RWPE1 (cell line): ENCODE measurements at regions not wholly inside any gene's neighbourhood (a gene's known extent, or its start where the extent isn't known, plus 50 kb on each side); places are given as distances from the start of the nearest gene placed in this dataset.

Source experiments
- CTCF ChIA-PET: fragments of 350-600 bp; sonication (Branson Sonifier 250); formaldehyde crosslinking; extraction: SDS; loops from one replicate; lab custom pipeline; 2021; lab: Yijun Ruan, JAX
- POLR2A ChIA-PET: fragments of 400-600 bp; formaldehyde crosslinking; extraction: SDS; loops from one replicate; lab custom pipeline; 2020; ENCODE audit warnings: antibody characterized with exemption; ENCODE audit not compliant: low non-redundant PET; lab: Yijun Ruan, JAX
- DNase-seq: peaks from one replicate; pipeline ENCODE4 v3.0.0; 2012; ENCODE audit warnings: low spot score
- H3K27ac ChIP-seq: fragments of 450-650 bp; 2 replicates; pipeline ENCODE4 v1.5.1; 2017
- TF ChIP-seq, protein P1 (sequence below): fragments of 450-650 bp; conservative IDR thresholded peaks from 2 replicates; pipeline ENCODE4 v1.5.1; 2017; ENCODE audit warnings: low read depth, mild to moderate bottlenecking

DNA sequence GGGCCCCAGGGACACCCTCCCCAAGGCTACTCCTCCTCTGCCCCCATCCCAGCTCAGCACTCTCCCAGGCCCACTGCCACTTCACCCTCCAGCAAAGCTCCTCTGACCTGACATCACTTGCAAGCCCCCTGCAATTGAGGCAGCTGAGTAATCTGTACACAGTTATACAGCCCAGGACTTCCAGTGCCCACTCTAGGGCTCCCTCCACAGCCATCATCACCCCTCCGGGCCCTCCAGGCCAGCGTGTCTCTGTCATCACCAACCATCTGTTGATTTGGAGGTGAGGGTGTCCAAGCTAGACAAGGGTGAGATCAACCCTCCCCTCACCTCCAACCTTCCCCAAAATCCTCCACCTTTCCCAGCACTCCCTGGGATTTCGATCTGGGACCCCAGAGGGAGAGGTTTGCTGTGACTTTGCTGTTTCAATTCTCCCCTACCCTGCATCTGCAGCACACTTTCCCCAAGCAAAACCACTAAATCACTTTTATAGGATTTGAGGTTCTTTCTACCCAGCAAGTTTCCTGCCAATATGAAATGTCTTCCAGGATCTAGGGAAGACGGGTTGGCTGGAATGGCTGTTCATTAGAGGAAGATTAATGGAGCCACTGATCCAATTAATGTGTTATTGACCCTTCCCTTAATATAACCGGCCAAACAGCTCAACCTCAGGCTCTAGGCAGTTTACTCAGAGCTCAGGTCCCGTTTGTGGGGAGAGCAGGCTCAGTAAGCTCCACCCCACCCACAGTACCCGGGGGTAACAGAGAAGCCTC lies 92.9 kb downstream of the CHST1 start:
- CTCF ChIA-PET: no interaction called here

DNA sequence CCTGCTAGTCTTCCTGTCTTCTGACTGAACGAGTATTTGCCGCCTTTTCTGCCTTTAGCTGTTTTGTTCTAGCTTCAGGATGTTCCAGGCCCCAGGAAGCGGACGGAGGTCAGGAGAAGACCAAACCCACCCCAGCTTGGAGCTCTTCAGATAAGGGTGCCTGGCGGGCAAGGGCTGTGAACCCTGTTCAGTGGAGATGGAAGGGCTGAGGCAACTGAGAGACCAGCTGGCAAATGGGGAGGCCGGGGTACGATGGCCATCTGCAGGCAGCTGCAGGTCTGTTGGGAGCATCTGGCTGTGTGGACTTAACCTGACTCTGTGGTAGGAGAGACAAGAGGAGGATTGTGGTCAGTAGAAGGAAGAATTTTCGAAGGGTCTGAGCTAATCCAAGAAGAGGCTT lies 95.6 kb downstream of the CHST1 start:
- H3K27ac ChIP-seq: no peak overlapping the region
- DNase-seq: no peak
- POLR2A ChIA-PET: no interaction called here
- TF ChIP-seq, protein P1, sequence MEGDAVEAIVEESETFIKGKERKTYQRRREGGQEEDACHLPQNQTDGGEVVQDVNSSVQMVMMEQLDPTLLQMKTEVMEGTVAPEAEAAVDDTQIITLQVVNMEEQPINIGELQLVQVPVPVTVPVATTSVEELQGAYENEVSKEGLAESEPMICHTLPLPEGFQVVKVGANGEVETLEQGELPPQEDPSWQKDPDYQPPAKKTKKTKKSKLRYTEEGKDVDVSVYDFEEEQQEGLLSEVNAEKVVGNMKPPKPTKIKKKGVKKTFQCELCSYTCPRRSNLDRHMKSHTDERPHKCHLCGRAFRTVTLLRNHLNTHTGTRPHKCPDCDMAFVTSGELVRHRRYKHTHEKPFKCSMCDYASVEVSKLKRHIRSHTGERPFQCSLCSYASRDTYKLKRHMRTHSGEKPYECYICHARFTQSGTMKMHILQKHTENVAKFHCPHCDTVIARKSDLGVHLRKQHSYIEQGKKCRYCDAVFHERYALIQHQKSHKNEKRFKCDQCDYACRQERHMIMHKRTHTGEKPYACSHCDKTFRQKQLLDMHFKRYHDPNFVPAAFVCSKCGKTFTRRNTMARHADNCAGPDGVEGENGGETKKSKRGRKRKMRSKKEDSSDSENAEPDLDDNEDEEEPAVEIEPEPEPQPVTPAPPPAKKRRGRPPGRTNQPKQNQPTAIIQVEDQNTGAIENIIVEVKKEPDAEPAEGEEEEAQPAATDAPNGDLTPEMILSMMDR: no peak
- CTCF ChIA-PET: no interaction called here

More for the DNA sequence above, 92.9 kb downstream of the CHST1 start:
- no peak overlapping the region for H3K27ac ChIP-seq
- POLR2A ChIA-PET: no interaction called here
- DNase-seq: no peak
- TF ChIP-seq, protein P1: no peak

DNA sequence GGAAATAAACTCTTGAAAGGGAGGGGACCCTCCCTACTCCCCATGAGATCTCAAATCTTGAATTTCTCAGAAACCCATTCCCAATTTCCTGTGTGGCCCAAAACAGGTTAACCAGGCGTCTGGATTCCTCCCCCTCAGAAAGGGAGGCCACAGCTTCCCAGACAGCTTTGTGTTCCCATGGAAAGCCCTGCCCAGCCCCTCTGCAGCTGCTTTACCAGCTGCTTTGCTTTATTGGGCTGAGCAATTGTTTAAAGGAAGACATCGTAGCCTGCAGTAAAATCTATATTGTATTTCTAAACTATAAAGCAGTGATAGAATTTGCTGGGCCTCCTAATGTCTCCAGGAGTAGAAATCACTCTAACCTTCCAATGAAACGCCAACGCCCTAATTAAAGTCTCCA lies 97.4 kb downstream of the CHST1 start:
- CTCF ChIA-PET: no interaction called here

DNA sequence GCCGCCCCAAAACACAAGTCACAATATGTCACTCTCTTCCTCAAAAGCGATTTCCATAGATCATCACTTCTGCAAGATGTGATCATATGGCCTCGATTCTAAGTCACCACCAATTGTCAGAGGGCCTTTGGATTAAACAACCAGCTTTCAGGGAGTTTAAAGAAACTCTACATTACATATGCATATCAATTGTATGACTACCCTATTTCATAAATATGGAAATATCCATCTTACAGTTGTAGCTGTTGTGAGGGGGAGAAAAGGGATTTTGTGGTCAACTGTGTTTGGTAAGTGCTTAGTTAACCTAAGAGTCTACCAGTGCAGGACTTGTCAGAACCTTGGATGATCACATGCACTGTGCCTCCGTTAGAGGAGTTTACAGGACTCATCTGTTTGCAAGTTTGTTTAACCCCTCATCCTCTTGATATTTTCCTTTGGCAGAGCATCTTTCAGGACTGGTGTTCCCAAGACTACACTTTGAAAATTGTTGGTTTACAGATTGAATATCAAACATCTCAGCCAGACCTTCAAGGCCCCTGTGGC lies 99.9 kb downstream of the CHST1 start:
- H3K27ac ChIP-seq: no peak overlapping the region
- TF ChIP-seq, protein P1: no peak
- ChIA-PET POLR2A (no interaction called here), CTCF (no interaction called here)
- no peak for DNase-seq

More for the DNA sequence above, 97.4 kb downstream of the CHST1 start:
- no peak for DNase-seq
- H3K27ac ChIP-seq: no peak overlapping the region
- TF ChIP-seq, protein P1: no peak
- POLR2A ChIA-PET: no interaction called here

DNA sequence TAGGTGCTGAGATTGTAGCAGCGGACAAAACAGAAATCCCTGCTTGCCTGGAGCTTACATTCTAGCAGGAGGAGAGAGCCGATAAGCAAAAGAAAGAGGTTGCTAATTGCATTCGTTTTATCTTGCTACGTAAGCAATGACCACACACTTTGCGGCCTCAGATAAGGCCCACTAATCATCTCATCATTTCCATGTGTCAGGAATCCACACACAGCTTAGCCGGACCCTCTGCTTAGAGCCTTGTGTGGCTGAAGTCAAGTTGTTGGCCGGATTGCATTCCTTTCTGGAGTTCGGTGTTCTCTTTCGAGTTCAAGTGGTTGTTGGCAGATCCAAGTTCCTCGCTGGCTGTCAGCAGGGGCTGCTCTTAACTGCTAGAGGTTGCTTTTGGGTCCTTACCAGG lies 101.6 kb downstream of the CHST1 start:
- H3K27ac ChIP-seq: no peak overlapping the region
- no peak for DNase-seq
- CTCF ChIA-PET: no interaction called here
- TF ChIP-seq, protein P1: no peak
- POLR2A ChIA-PET: no interaction called here

DNA sequence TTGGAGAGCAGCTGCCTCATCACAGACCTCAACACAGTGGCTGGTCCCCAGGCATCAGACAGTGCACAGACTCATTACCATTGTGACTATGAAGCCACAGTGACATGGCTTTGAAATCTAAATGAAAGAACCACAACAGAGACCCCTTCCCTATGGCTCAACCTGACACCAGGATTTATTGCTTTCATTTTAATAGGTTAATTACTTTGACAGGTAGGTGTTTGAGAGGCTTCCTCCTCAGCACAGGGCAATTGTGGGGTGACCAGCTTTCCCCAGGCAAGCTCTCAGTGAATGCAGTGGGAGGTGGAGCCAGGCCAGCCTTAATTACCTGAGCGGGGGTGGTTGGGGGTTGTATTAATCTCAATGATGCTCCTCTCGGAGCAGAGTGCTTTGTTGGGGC lies 102.3 kb downstream of the CHST1 start:
- TF ChIP-seq, protein P1: no peak
- ChIA-PET POLR2A (interaction anchor here (0.6 kb wide), 1 partner anchor 1064 kb away, joined by 3 read pairs; no protein-coding TSS in a partner anchor), CTCF (interaction anchor here (0.8 kb wide), 1 partner anchor 192 kb away, joined by 3 read pairs; no protein-coding TSS in a partner anchor)
- no peak overlapping the region for H3K27ac ChIP-seq
- DNase-seq: no peak
